Breast epithelium (tissue), 4 donors: ENCODE measurements at regions not wholly inside any gene's neighbourhood (a gene's known extent, or its start where the extent isn't known, plus 50 kb on each side); places are given as distances from the start of the nearest gene placed in this dataset.

Experiments used
- DNase-seq, 2 donors: peaks; one replicate each; pipeline ENCODE4 v3.0.0-alpha.2; 2019; ENCODE audit warnings: low spot score in 2 of 2
- H3K27ac ChIP-seq, 2 donors: fragments of 200-600 bp; sonication (generic) in 1 of 2; one replicate each; pipeline ENCODE4 v1.5.1; 2016 to 2019; ENCODE audit warnings: mild to moderate bottlenecking in 1 of 2
- H3K27me3 ChIP-seq, 2 donors: fragments of 200-600 bp; sonication (generic) in 1 of 2; one replicate each; pipeline versions ENCODE4 v1.5.1 to v1.6.0; 2017 to 2019; ENCODE audit warnings: control low read depth in 1 of 2, mild to moderate bottlenecking in 1 of 2
- H3K36me3 ChIP-seq: fragments of 200-600 bp; one replicate; pipeline ENCODE4 v1.5.1; 2019
- H3K4me1 ChIP-seq, 2 donors: fragments of 200-600 bp; sonication (generic); one replicate each; pipeline ENCODE4 v1.5.1; 2016 to 2019; ENCODE audit warnings: control low read depth in 1 of 2
- H3K4me3 ChIP-seq, 3 donors: fragments of 200-600 bp; sonication (generic); 1 replicate in 2 of 3; 2 replicates in 1 of 3; pipeline ENCODE4 v1.5.1; 2016 to 2019; ENCODE audit warnings: mild to moderate bottlenecking in 3 of 3, moderate library complexity in 2 of 3
- H3K9me3 ChIP-seq, 2 donors: fragments of 200-600 bp; sonication (generic) in 1 of 2; one replicate each; pipeline ENCODE4 v1.5.1; 2016 to 2019; ENCODE audit warnings: control low read depth in 1 of 2
- CTCF ChIP-seq, 3 donors: fragments of 450-650 bp; IDR thresholded peaks; one replicate each; pipeline ENCODE4 v1.5.1; 2016 to 2017; ENCODE audit warnings: antibody characterized with exemption in 3 of 3, mild to moderate bottlenecking in 3 of 3, moderate library complexity in 3 of 3
- POLR2A ChIP-seq: fragments of 450-650 bp; IDR thresholded peaks from one replicate; pipeline ENCODE4 v1.6.1; 2016; ENCODE audit warnings: antibody characterized with exemption, mild to moderate bottlenecking, moderate library complexity
- POLR2AphosphoS5 ChIP-seq, 3 donors: sonication (generic); formaldehyde crosslinking; IDR thresholded peaks; one replicate each; pipeline ENCODE4 v1.6.1; 2017; ENCODE audit warnings: antibody characterized with exemption in 3 of 3
- intact Hi-C: fragments of 100-400 bp; cut with DNase I; formaldehyde crosslinking; loops from one replicate; pipeline ENCODE4 v1.15.1; 2023; ENCODE audit warnings: low total_unique reads

GRCh38 chr10:90179696-90180407 lies 478.5 kb downstream of the KIF20B start:
- no peaks in the 10 kb centered on the region for H3K27me3 ChIP-seq
- no peak for DNase-seq
- no peak overlapping the region for H3K27ac ChIP-seq
- no peak overlapping the region for H3K4me3 ChIP-seq
- no peaks in the 10 kb centered on the region for H3K4me1 ChIP-seq
- no peaks in the 10 kb centered on the region for H3K36me3 ChIP-seq
- TF ChIP-seq POLR2AphosphoS5 (IDR thresholded peaks at IDR 0.05) (no peak), POLR2A (no peak), CTCF (IDR thresholded peaks at IDR 0.05) (no peak)
- intact Hi-C loops = no loop called here
- H3K9me3 ChIP-seq = no peaks in the 10 kb centered on the region

GRCh38 chr10:90180886-90181691 lies 479.7 kb downstream of the KIF20B start:
- H3K27me3 ChIP-seq = no peaks in the 10 kb centered on the region
- no peaks in the 10 kb centered on the region for H3K36me3 ChIP-seq
- H3K4me3 ChIP-seq = no peak overlapping the region
- no peaks in the 10 kb centered on the region for H3K4me1 ChIP-seq
- no peak overlapping the region for H3K27ac ChIP-seq
- TF ChIP-seq POLR2AphosphoS5 (IDR thresholded peaks at IDR 0.05) = no peak
- TF ChIP-seq POLR2A = no peak
- no peak for TF ChIP-seq CTCF (IDR thresholded peaks at IDR 0.05)
- no peak for DNase-seq
- no peaks in the 10 kb centered on the region for H3K9me3 ChIP-seq
- intact Hi-C loops = no loop called here

- Histone ChIP-seq H3K4me3 (no peak overlapping the region), H3K27me3 (no peaks in the 10 kb centered on the region), H3K27ac (no peak overlapping the region), H3K4me1 (no peaks in the 10 kb centered on the region), H3K9me3 (no peaks in the 10 kb centered on the region), H3K36me3 (no peaks in the 10 kb centered on the region)
- intact Hi-C loops = no loop called here
- no peak for DNase-seq
- TF ChIP-seq CTCF (IDR thresholded peaks at IDR 0.05) (no peak), POLR2A (no peak), POLR2AphosphoS5 (IDR thresholded peaks at IDR 0.05) (no peak)
Measured at GRCh38 chr10:90192825-90193224, 491.4 kb downstream of the KIF20B start.

GRCh38 chr10:90193240-90193985 lies 492.0 kb downstream of the KIF20B start:
- Histone ChIP-seq H3K27me3 (no peaks in the 10 kb centered on the region), H3K36me3 (no peaks in the 10 kb centered on the region), H3K27ac (no peak overlapping the region), H3K4me1 (no peaks in the 10 kb centered on the region), H3K4me3 (no peak overlapping the region), H3K9me3 (no peaks in the 10 kb centered on the region)
- TF ChIP-seq POLR2AphosphoS5 (IDR thresholded peaks at IDR 0.05) = no peak
- no peak for TF ChIP-seq POLR2A
- no peak for TF ChIP-seq CTCF (IDR thresholded peaks at IDR 0.05)
- intact Hi-C loops = no loop called here
- no peak for DNase-seq
